RWPE2 (cell line): ENCODE measurements at regions not wholly inside any gene's neighbourhood (a gene's known extent, or its start where the extent isn't known, plus 50 kb on each side); places are given as distances from the start of the nearest gene placed in this dataset.

ENCODE experiments used
- ATAC-seq: fragments of 200-7000 bp; cut with Tn5 transposase; 3 replicates; pipeline ENCODE4 v1.9.1; 2021; ENCODE audit warnings: low read depth
- DNase-seq: peaks from one replicate; pipeline ENCODE4 v3.0.0-alpha.2; 2020; ENCODE audit warnings: low spot score
- H3K27ac ChIP-seq: fragments of 450-650 bp; 2 replicates; pipeline ENCODE4 v1.5.1; 2017; ENCODE audit warnings: mild to moderate bottlenecking; ENCODE audit not compliant: poor library complexity, severe bottlenecking
- H3K27me3 ChIP-seq: fragments of 250-450 bp; sonication (Bioruptor Pico); 2 replicates; pipeline ENCODE4 v1.5.1; 2021; ENCODE audit warnings: mild to moderate bottlenecking, moderate library complexity; ENCODE audit not compliant: insufficient read depth, poor library complexity, severe bottlenecking
- H3K36me3 ChIP-seq: fragments of 250-450 bp; sonication (Bioruptor Pico); 2 replicates; pipeline ENCODE4 v1.5.1; 2020; ENCODE audit warnings: low read depth, mild to moderate bottlenecking, moderate library complexity
- H3K4me1 ChIP-seq: fragments of 250-450 bp; sonication (Bioruptor Pico); 2 replicates; pipeline ENCODE4 v1.5.1; 2021; ENCODE audit warnings: mild to moderate bottlenecking, moderate library complexity; ENCODE audit not compliant: insufficient read depth, poor library complexity, severe bottlenecking
- H3K4me3 ChIP-seq: fragments of 250-450 bp; sonication (Bioruptor Pico); 2 replicates; pipeline ENCODE4 v1.5.1; 2021; ENCODE audit warnings: mild to moderate bottlenecking, moderate library complexity; ENCODE audit not compliant: severe bottlenecking
- H3K9me3 ChIP-seq: fragments of 250-450 bp; sonication (Bioruptor Pico); 2 replicates; pipeline ENCODE4 v1.5.1; 2021; ENCODE audit warnings: mild to moderate bottlenecking, moderate library complexity; ENCODE audit not compliant: severe bottlenecking
- CTCF ChIP-seq: fragments of 450-650 bp; IDR thresholded peaks from one replicate; pipeline ENCODE4 v1.5.1; 2017; ENCODE audit warnings: mild to moderate bottlenecking, moderate library complexity; ENCODE audit not compliant: poor library complexity, severe bottlenecking

GRCh38 chr15:61379005-61379404 lies 149.9 kb upstream of the RORA start:
- H3K27ac ChIP-seq: no peak overlapping the region
- no peaks in the 10 kb centered on the region for H3K36me3 ChIP-seq
- no peak for DNase-seq
- peaks cover 17% of the 10 kb centered on the region for H3K27me3 ChIP-seq
- H3K9me3 ChIP-seq: no peaks in the 10 kb centered on the region
- H3K4me1 ChIP-seq: no peaks in the 10 kb centered on the region
- no peak for TF ChIP-seq CTCF
- no peak overlapping the region for H3K4me3 ChIP-seq
- no peak for ATAC-seq

- no peak for DNase-seq
- Histone ChIP-seq H3K9me3 (no peaks in the 10 kb centered on the region), H3K4me1 (no peaks in the 10 kb centered on the region), H3K27ac (no peak overlapping the region), H3K27me3 (peaks cover 21% of the 10 kb centered on the region), H3K4me3 (no peak overlapping the region), H3K36me3 (no peaks in the 10 kb centered on the region)
- no peak for ATAC-seq
- TF ChIP-seq CTCF: no peak
Observed at GRCh38 chr15:61376961-61377360, 147.9 kb upstream of the RORA start.

- H3K4me3 ChIP-seq: no peak overlapping the region
- no peak for DNase-seq
- no peak for ATAC-seq
- H3K36me3 ChIP-seq: no peaks in the 10 kb centered on the region
- no peak overlapping the region for H3K27ac ChIP-seq
- TF ChIP-seq CTCF: no peak
- H3K27me3 ChIP-seq: peaks cover 18% of the 10 kb centered on the region
- no peaks in the 10 kb centered on the region for H3K4me1 ChIP-seq
- H3K9me3 ChIP-seq: no peaks in the 10 kb centered on the region
Observed at GRCh38 chr15:61376516-61376915, 147.4 kb upstream of the RORA start.

- Histone ChIP-seq H3K4me1 (no peaks in the 10 kb centered on the region), H3K27me3 (peaks cover 11% of the 10 kb centered on the region), H3K9me3 (no peaks in the 10 kb centered on the region), H3K27ac (no peak overlapping the region), H3K4me3 (no peak overlapping the region), H3K36me3 (no peaks in the 10 kb centered on the region)
- ATAC-seq (no peak), DNase-seq (no peak)
- no peak for TF ChIP-seq CTCF
Observed at GRCh38 chr15:61374848-61375247, 145.7 kb upstream of the RORA start.

- Histone ChIP-seq H3K9me3 (no peaks in the 10 kb centered on the region), H3K4me1 (no peaks in the 10 kb centered on the region), H3K27me3 (peaks cover 13% of the 10 kb centered on the region), H3K36me3 (no peaks in the 10 kb centered on the region), H3K27ac (no peak overlapping the region), H3K4me3 (no peak overlapping the region)
- ATAC-seq: no peak
- DNase-seq: no peak
- peak; percentile 23 for TF ChIP-seq CTCF
Observed at GRCh38 chr15:61367953-61368352, 138.9 kb upstream of the RORA start.
